CD14-positive monocyte (primary cell): ENCODE measurements at regions not wholly inside any gene's neighbourhood (a gene's known extent, or its start where the extent isn't known, plus 50 kb on each side); places are given as distances from the start of the nearest gene placed in this dataset.

ENCODE experiments used
- DNase-seq, 3 donors: peaks; one replicate each; pipeline ENCODE4 v3.0.0-alpha.2; 2011 to 2022
- H2AFZ ChIP-seq: 2 replicates; pipeline ENCODE4 v1.6.0; 2012; ENCODE audit warnings: mild to moderate bottlenecking, low read depth, low read length, inconsistent platforms; ENCODE audit not compliant: insufficient read depth, poor library complexity, severe bottlenecking
- H3K27ac ChIP-seq, 2 donors: 1 replicate in 1 of 2; 2 replicates in 1 of 2; pipeline ENCODE4 v1.5.1; 2012 to 2013; ENCODE audit warnings: low read length in 2 of 2, control low read depth in 1 of 2, inconsistent platforms in 1 of 2, low read depth in 1 of 2, mild to moderate bottlenecking in 1 of 2
- H3K27me3 ChIP-seq, 2 donors: one replicate each; pipeline versions ENCODE4 v1.6.0 to v1.6.1; 2011 to 2013; ENCODE audit warnings: low read length in 2 of 2; ENCODE audit not compliant: control insufficient read depth in 2 of 2, insufficient read depth in 2 of 2
- H3K36me3 ChIP-seq, 2 donors: replicated peaks in 1 of 2; 1 replicate in 1 of 2; 2 replicates in 1 of 2; pipeline versions ENCODE4 v1.5.1 to v1.6.1; 2012 to 2013; ENCODE audit warnings: low read length in 2 of 2, control low read depth in 1 of 2, inconsistent platforms in 1 of 2, mild to moderate bottlenecking in 1 of 2; ENCODE audit not compliant: insufficient read depth in 2 of 2, control insufficient read depth in 1 of 2
- H3K4me1 ChIP-seq, 2 donors: 1 replicate in 1 of 2; 2 replicates in 1 of 2; pipeline versions ENCODE4 v1.5.1 to v1.6.1; 2012 to 2013; ENCODE audit warnings: low read length in 2 of 2, control low read depth in 1 of 2, inconsistent platforms in 1 of 2, mild to moderate bottlenecking in 1 of 2, moderate library complexity in 1 of 2; ENCODE audit not compliant: insufficient read depth in 2 of 2, control insufficient read depth in 1 of 2
- H3K4me2 ChIP-seq: replicated peaks from 2 replicates; pipeline ENCODE3; 2012; ENCODE audit warnings: low read length, moderate library complexity, mild to moderate bottlenecking; ENCODE audit not compliant: poor library complexity, severe bottlenecking; ENCODE audit errors: extremely low read depth
- H3K4me3 ChIP-seq, 3 experiments: fragments of 200-600 bp in 1 of 3; sonication (generic) in 1 of 3; replicated peaks in 1 of 3; 1 replicate in 2 of 3; 2 replicates in 1 of 3; pipeline ENCODE4 v1.5.1; 2011 to 2013; ENCODE audit warnings: low read length in 3 of 3, mild to moderate bottlenecking in 3 of 3, control low read depth in 2 of 3, low read depth in 2 of 3, inconsistent platforms in 1 of 3, moderate library complexity in 1 of 3
- H3K79me2 ChIP-seq: 2 replicates; pipeline ENCODE4 v1.6.0; 2012; ENCODE audit warnings: mild to moderate bottlenecking, control low read depth, inconsistent platforms, low read length, moderate library complexity; ENCODE audit not compliant: insufficient read depth
- H3K9ac ChIP-seq: 2 replicates; pipeline ENCODE4 v1.6.0; 2017; ENCODE audit warnings: low read length, mild to moderate bottlenecking; ENCODE audit not compliant: insufficient read depth, poor library complexity, severe bottlenecking
- H3K9me3 ChIP-seq, 2 donors: replicated peaks in 1 of 2; 1 replicate in 1 of 2; 2 replicates in 1 of 2; pipeline versions ENCODE4 v1.5.1 to v1.6.1; 2012 to 2013; ENCODE audit warnings: low read length in 2 of 2, control low read depth in 1 of 2; ENCODE audit not compliant: control insufficient read depth in 1 of 2, insufficient read depth in 1 of 2
- H4K20me1 ChIP-seq: 2 replicates; pipeline ENCODE4 v1.6.0; 2012; ENCODE audit warnings: mild to moderate bottlenecking, low read length, control low read depth, moderate library complexity; ENCODE audit not compliant: insufficient read depth
- H3K27ac Mint-ChIP-seq, 7 donors: one replicate each; pipeline ENCODE4 v1.8.0; 2020; ENCODE audit warnings: mild to moderate bottlenecking in 7 of 7, mixed read lengths in 7 of 7, moderate library complexity in 6 of 7, inconsistent platforms in 2 of 7
- H3K27me3 Mint-ChIP-seq, 3 donors: one replicate each; pipeline ENCODE4 v1.8.0; 2021 to 2022; ENCODE audit warnings: low read depth in 3 of 3, mild to moderate bottlenecking in 3 of 3, mixed read lengths in 3 of 3, moderate library complexity in 3 of 3, inconsistent platforms in 1 of 3
- H3K36me3 Mint-ChIP-seq, 2 donors: one replicate each; pipeline ENCODE4 v1.8.0; 2020; ENCODE audit warnings: mixed read lengths in 2 of 2, inconsistent platforms in 1 of 2, mild to moderate bottlenecking in 1 of 2
- H3K4me1 Mint-ChIP-seq: one replicate; pipeline ENCODE4 v1.8.0; 2020; ENCODE audit warnings: mild to moderate bottlenecking, mixed read lengths
- H3K4me3 Mint-ChIP-seq, 2 donors: one replicate each; pipeline ENCODE4 v1.8.0; 2020; ENCODE audit warnings: mild to moderate bottlenecking in 2 of 2, mixed read lengths in 2 of 2, moderate library complexity in 1 of 2
- H3K9me3 Mint-ChIP-seq, 7 donors: one replicate each; pipeline ENCODE4 v1.8.0; 2020 to 2022; ENCODE audit warnings: mixed read lengths in 7 of 7, mild to moderate bottlenecking in 6 of 7, moderate library complexity in 6 of 7, inconsistent platforms in 2 of 7
- CTCF ChIP-seq: fragments of 200-600 bp; IDR thresholded peaks from one replicate; pipeline ENCODE4 v1.8.0; 2022; ENCODE audit warnings: antibody characterized with exemption, mild to moderate bottlenecking
- WGBS: methylation state at CpG from one replicate; pipeline ENCODE4 v1.1.5; 2013; ENCODE audit warnings: missing lambda C conversion rate; ENCODE audit not compliant: insufficient coverage; 5-methylcytosine and 5-hydroxymethylcytosine counted together
- intact Hi-C, 2 donors: fragments of 100-400 bp; cut with micrococcal nuclease; formaldehyde crosslinking; loops; one replicate each; pipeline versions ENCODE4 v1.15.0 to v1.15.1; 2023

- Histone ChIP-seq H3K4me2 (no peak overlapping the region), H4K20me1 (no peaks in the 10 kb centered on the region), H2AFZ (no peak overlapping the region), H3K9me3 (no peaks in the 10 kb centered on the region), H3K9ac (no peak overlapping the region), H3K4me1 (no peaks in the 10 kb centered on the region), H3K4me3 (no peak overlapping the region), H3K79me2 (no peaks in the 10 kb centered on the region), H3K27ac (no peak overlapping the region), H3K27me3 (no peaks in the 10 kb centered on the region), H3K36me3 (no peaks in the 10 kb centered on the region)
- intact Hi-C loops: no loop called here
- DNase-seq: no peak
- peaks cover 25% of the 10 kb centered on the region for H3K4me1 Mint-ChIP-seq
- H3K27me3 Mint-ChIP-seq: peaks cover 14 to 23% (median 17%) of the 10 kb centered on the region in 3 donors
- no peaks in the 10 kb centered on the region for H3K9me3 Mint-ChIP-seq
- no peaks in the 10 kb centered on the region for H3K36me3 Mint-ChIP-seq
- no peak overlapping the region for H3K27ac Mint-ChIP-seq
- WGBS: 44% methylated on average over 1 of the region's 2 CpGs
- H3K4me3 Mint-ChIP-seq: no peak overlapping the region
- no peak for TF ChIP-seq CTCF
Measured at GRCh38 chr6:33904747-33905065, 100.9 kb upstream of the MLN start.

- Mint-ChIP-seq H3K4me1 (peaks cover 25% of the 10 kb centered on the region), H3K27me3 (peaks cover 14 to 21% (median 17%) of the 10 kb centered on the region in 3 donors), H3K36me3 (no peaks in the 10 kb centered on the region), H3K9me3 (no peaks in the 10 kb centered on the region), H3K27ac (no peak overlapping the region), H3K4me3 (no peak overlapping the region)
- no peak overlapping the region for H3K4me2 ChIP-seq
- DNase-seq: no peak
- no peaks in the 10 kb centered on the region for H3K36me3 ChIP-seq
- H3K4me3 ChIP-seq: no peak overlapping the region
- H3K79me2 ChIP-seq: no peaks in the 10 kb centered on the region
- H3K4me1 ChIP-seq: no peaks in the 10 kb centered on the region
- 52% methylated on average over 10 of the region's 14 CpGs for WGBS
- H4K20me1 ChIP-seq: no peaks in the 10 kb centered on the region
- no peaks in the 10 kb centered on the region for H3K9me3 ChIP-seq
- no peak overlapping the region for H3K27ac ChIP-seq
- intact Hi-C loops: no loop called here
- no peak overlapping the region for H2AFZ ChIP-seq
- TF ChIP-seq CTCF: no peak
- H3K27me3 ChIP-seq: no peaks in the 10 kb centered on the region
- no peak overlapping the region for H3K9ac ChIP-seq
Measured at GRCh38 chr6:33904050-33904746, 100.4 kb upstream of the MLN start.
